GM12864 (cell line): ENCODE measurements at regions not wholly inside any gene's neighbourhood (a gene's known extent, or its start where the extent isn't known, plus 50 kb on each side); places are given as distances from the start of the nearest gene placed in this dataset.

ENCODE experiments used
- DNase-seq: peaks from one replicate; pipeline ENCODE4 v3.0.0-alpha.2; 2011; ENCODE audit warnings: low read depth
- H3K4me3 ChIP-seq: 2 replicates; pipeline ENCODE4 v1.5.1; 2011; ENCODE audit warnings: mild to moderate bottlenecking, low read depth, low read length, control low read depth
- CTCF ChIP-seq: IDR thresholded peaks from 2 replicates; pipeline ENCODE4 v1.5.1; 2011; ENCODE audit warnings: low read depth, mild to moderate bottlenecking, moderate library complexity, low read length, control low read depth, inconsistent platforms; ENCODE audit errors: missing control alignments

GRCh38 chr1:191668525-191668924, 489.7 kb upstream of the RGS18 start:
- TF ChIP-seq CTCF: no peak
- no peak for DNase-seq

GRCh38 chr1:191669629-191670028, 488.6 kb upstream of the RGS18 start:
- TF ChIP-seq CTCF: no peak
- DNase-seq: no peak

More at GRCh38 chr1:191668525-191668924, 489.7 kb upstream of the RGS18 start:
- no peak overlapping the region for H3K4me3 ChIP-seq

GRCh38 chr1:191671236-191671635, 487.0 kb upstream of the RGS18 start:
- DNase-seq: no peak
- no peak for TF ChIP-seq CTCF
- H3K4me3 ChIP-seq: no peak overlapping the region

More at GRCh38 chr1:191669629-191670028, 488.6 kb upstream of the RGS18 start:
- no peak overlapping the region for H3K4me3 ChIP-seq

GRCh38 chr1:191674626-191675179, 483.6 kb upstream of the RGS18 start:
- no peak for TF ChIP-seq CTCF
- H3K4me3 ChIP-seq: no peak overlapping the region
- DNase-seq: no peak

DNA sequence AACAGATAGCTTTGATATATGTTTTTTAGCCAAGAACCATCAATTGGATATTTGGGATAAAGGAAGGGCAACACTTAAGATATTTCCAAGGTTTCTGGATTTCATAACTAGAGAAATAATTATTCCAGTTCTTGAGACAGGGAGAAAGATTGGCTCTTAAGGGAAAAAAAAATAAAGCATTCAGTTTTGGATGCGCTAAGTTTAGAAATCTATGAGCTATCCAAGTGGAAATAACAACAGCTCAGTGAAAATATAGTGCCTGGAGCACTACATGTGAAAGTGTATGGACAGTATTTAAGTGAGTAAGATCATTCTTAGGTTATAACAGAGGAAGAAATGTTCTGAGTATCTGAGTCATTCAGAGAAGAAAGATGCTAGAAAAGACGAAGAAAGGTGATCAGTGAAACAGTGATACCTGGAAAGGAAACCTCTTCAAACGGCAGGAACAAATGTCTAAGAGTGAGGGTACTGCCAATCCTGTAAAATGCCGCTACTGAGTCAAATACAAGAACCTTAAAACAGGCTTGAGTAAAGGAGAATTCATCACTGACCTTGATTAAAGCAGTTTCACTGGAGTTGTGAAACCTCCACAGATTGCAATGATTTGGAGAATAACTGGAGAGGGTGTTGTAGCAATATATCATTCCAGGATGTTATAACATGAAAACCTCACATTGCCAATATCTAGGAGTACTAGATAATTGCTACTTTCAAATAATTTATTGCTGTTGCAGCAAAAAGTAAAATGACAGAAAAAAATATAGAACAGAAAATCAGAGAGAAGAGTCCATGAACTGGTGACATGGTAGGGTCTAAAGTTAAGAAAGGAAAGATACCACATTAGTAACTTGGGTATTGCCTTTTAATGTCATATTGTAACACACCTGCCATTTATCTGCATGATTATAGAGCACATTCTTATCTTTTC, 482.1 kb upstream of the RGS18 start:
- no peak for DNase-seq
- no peak overlapping the region for H3K4me3 ChIP-seq
- TF ChIP-seq CTCF: no peak

DNA sequence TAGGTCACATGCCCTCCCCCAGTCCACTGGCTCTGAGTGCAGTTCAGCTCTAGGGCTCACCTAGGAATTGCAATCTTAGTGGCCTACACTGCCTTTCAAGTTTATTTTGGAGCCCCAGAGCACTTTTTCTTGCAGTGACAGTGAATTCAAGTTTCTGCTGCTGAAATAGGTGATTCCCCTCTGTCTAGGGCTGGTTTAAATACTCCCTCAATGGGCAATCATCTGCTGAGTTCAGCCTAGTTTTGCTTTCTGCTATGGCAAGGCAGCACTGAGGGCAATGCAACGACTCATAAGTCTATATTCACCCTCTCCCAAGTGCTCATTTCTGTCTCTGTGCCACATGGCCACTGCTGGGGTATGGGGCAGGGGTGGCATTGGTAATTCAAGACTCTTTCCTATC, 472.6 kb upstream of the RGS18 start:
- no peak for DNase-seq
- TF ChIP-seq CTCF: no peak
- H3K4me3 ChIP-seq: no peak overlapping the region
